IPS-18a (cell line): ENCODE measurements at regions not wholly inside any gene's neighbourhood (a gene's known extent, or its start where the extent isn't known, plus 50 kb on each side); places are given as distances from the start of the nearest gene placed in this dataset.

ENCODE experiments used
- H3K27ac ChIP-seq: one replicate; pipeline ENCODE4 v1.5.1; 2013; ENCODE audit warnings: low read length
- H3K27me3 ChIP-seq: one replicate; pipeline ENCODE4 v1.6.1; 2013; ENCODE audit warnings: mild to moderate bottlenecking, low read length; ENCODE audit not compliant: control insufficient read depth, insufficient read depth
- H3K36me3 ChIP-seq: one replicate; pipeline ENCODE4 v1.6.1; 2013; ENCODE audit warnings: low read depth, low read length; ENCODE audit not compliant: control insufficient read depth
- H3K4me1 ChIP-seq: one replicate; pipeline ENCODE4 v1.6.1; 2013; ENCODE audit warnings: low read depth, low read length; ENCODE audit not compliant: control insufficient read depth
- H3K4me3 ChIP-seq: one replicate; pipeline ENCODE4 v1.5.1; 2013; ENCODE audit warnings: low read length
- H3K9ac ChIP-seq: one replicate; pipeline ENCODE4 v1.6.1; 2013; ENCODE audit warnings: mild to moderate bottlenecking, low read length, moderate library complexity
- H3K9me3 ChIP-seq: one replicate; pipeline ENCODE4 v1.6.1; 2013; ENCODE audit warnings: low read depth, low read length; ENCODE audit not compliant: control insufficient read depth

DNA sequence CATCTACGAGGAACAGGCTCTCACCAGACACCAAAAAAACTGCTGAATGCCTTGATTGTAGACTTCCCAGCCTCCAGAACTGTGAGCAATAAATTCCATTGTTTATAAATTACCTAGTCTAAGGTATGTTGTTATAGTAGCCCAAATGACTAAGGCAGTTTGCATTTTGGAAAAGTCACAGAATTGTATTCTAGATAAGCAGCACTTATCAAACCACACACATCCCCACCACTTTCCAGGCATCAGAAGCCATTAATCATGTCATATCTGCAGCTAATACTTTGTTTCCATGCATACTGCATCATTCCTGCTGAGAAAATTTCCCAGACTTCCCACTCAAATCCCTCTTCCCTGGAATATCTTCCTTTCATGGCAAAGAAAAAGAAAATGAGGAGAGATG, 187.2 kb downstream of the INO80D start:
- H3K36me3 ChIP-seq = no peaks in the 10 kb centered on the region
- H3K27me3 ChIP-seq = no peaks in the 10 kb centered on the region
- H3K27ac ChIP-seq = no peak overlapping the region
- no peaks in the 10 kb centered on the region for H3K4me1 ChIP-seq
- H3K9ac ChIP-seq = no peak overlapping the region
- no peak overlapping the region for H3K4me3 ChIP-seq
- H3K9me3 ChIP-seq = no peaks in the 10 kb centered on the region

DNA sequence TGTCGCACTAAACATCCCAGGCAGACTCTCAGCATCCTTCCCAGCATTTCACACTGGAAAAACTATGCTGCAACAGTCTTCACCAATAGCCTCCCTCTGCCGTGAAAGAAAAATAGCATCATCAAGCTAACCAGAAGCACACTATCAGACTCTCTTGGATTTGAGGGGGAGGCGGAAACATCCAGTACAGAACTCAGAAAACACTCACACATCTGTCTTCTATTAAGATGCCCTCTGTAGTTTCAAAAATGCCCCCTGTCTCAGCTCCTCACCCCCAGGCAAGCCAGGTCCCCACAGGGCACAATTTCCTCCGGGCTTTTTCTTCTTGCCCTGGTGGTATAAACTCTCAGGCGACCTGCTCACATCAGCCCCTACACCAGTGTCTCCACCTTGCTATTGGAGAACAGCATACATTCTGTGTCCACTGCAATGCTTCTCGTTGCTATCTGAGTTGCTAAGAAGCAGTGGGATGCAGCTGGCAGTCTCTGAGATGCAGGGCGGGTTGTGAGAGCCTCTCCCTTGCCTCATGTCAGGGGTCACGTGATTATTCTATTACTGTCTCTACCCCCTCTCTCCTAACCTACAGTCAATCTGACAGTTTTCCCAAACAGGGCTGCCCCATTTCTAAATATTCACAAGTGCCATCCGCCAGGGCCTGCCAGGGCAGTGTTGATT, 189.9 kb downstream of the INO80D start:
- H3K9me3 ChIP-seq = no peaks in the 10 kb centered on the region
- no peaks in the 10 kb centered on the region for H3K4me1 ChIP-seq
- H3K4me3 ChIP-seq = no peak overlapping the region
- H3K9ac ChIP-seq = no peak overlapping the region
- H3K36me3 ChIP-seq = no peaks in the 10 kb centered on the region
- H3K27ac ChIP-seq = no peak overlapping the region
- no peaks in the 10 kb centered on the region for H3K27me3 ChIP-seq

DNA sequence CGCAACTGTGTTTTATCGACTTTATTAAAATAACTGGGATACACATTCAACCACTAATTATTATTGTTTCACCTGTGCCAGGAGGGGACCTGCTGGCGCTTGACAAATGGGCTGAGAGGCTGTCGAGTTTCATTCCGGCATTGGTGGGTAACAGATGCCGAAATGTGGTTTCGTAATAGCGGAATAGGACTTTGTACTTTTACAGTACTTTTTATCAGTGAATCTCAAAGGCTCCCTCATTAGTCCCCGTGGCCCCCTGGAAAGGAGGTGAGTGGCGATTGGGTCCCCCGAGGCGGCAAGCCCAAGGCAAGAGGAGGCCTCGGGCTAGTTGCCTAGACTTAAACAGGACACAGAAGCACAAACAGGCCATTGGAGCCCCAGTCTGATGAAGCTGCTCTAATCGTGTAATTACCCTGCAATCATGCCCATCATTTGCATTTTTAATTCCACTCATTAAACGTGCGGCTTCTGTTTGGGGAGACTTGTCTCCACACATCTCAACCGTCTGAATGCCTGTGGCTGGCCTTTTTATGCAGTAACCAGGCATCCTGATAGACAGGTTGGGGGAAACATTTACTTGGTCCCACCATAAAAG, 193.2 kb downstream of the INO80D start:
- Histone ChIP-seq H3K9me3 (no peaks in the 10 kb centered on the region), H3K36me3 (no peaks in the 10 kb centered on the region), H3K27ac (no peak overlapping the region), H3K27me3 (no peaks in the 10 kb centered on the region), H3K4me1 (no peaks in the 10 kb centered on the region), H3K9ac (no peak overlapping the region), H3K4me3 (no peak overlapping the region)

DNA sequence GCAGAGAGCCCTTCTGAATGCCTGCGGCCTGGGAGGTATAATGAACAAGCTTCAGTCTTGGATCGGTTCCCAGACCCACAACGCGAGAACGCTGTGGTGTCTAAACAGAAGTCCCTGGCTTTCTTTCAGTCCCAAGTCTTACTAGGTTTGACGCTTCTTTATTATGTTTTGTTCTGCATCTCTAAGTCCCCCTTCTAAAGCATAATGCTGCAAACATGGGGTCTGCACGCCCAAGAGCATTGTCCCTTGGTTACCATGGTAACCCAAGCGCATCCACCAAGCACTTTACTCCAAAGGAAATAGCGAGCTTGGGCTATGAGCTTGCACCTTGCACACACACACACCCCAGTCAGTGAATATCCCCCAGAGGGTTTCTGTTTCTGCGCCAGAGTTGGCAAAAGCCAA, 193.7 kb downstream of the INO80D start:
- no peak overlapping the region for H3K27ac ChIP-seq
- H3K4me3 ChIP-seq = no peak overlapping the region
- H3K27me3 ChIP-seq = no peaks in the 10 kb centered on the region
- no peaks in the 10 kb centered on the region for H3K36me3 ChIP-seq
- H3K4me1 ChIP-seq = no peaks in the 10 kb centered on the region
- H3K9me3 ChIP-seq = no peaks in the 10 kb centered on the region
- H3K9ac ChIP-seq = no peak overlapping the region

DNA sequence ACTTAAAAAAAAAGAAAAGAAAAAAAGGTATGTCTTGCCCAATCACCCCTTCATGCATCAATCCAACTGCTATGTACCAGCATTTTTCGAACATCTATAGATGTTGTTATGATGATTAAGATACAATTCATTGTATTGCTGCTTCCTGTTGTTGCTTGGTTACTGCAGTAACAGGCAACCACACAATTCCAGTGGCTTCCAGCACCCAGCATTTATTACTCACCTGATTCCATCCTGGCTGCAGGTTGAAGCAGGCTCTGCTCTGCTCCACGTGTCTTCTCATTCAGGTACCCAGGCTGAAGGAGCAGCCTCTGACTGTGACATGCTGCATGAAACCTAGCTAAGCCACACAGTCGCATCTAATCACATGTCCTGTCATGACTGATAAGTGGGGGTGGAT, 196.9 kb downstream of the INO80D start:
- no peak overlapping the region for H3K27ac ChIP-seq
- no peaks in the 10 kb centered on the region for H3K36me3 ChIP-seq
- H3K4me3 ChIP-seq = no peak overlapping the region
- H3K27me3 ChIP-seq = no peaks in the 10 kb centered on the region
- H3K4me1 ChIP-seq = no peaks in the 10 kb centered on the region
- H3K9ac ChIP-seq = no peak overlapping the region
- H3K9me3 ChIP-seq = no peaks in the 10 kb centered on the region

DNA sequence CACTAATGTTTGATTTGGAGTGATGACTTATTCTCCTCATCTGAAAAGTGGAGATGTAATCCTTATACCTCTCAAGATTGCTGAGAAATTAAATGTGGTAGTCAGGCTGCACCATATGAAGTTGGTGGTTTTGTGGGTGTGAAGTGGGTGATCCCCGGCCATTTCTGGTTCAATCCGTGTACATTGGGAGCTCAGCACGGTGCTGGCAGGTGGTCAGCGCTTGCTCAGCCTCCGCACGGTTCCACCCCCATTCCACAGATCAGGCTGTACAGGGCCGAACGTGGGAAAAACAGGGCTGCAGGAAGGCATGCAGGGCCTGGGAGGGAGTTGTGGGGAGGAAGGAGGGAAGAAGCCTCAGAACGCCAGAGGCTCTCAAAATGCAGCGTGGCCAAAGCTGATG, 198.3 kb downstream of the INO80D start:
- peaks cover 6% of the 10 kb centered on the region for H3K4me1 ChIP-seq
- H3K4me3 ChIP-seq = no peak overlapping the region
- H3K9ac ChIP-seq = no peak overlapping the region
- no peak overlapping the region for H3K27ac ChIP-seq
- no peaks in the 10 kb centered on the region for H3K9me3 ChIP-seq
- H3K27me3 ChIP-seq = no peaks in the 10 kb centered on the region
- no peaks in the 10 kb centered on the region for H3K36me3 ChIP-seq

DNA sequence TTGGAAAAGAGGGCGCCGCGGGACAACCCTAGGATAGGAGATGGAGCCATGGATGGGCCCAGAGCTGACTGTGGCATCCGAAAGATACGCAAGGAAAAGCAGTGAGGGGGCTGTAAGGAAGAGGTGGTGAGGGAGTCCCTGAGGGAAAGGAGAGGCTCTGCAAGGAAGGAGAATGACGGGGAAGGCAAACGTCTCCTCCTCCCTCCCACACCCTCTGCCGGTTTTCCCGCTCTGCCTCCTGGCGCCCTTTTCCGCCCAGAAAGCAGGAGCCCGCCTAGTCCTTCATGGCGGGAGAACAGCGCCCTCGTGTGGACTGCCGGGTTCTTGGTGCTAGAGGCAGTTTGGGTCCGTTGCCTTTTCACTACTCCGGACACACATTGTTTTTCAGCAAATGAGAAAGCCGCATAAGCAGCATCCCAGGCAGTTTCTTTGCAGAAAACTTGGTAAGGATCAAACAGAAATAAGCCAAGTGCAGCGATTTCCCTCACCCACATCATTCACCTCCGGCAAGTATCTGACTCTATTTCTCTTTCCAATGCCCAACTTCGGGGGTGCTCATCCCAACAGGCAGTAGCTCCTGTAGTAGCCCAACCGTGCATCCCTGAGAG, 200.4 kb downstream of the INO80D start:
- Histone ChIP-seq H3K9ac (no peak overlapping the region), H3K27ac (no peak overlapping the region), H3K4me1 (peaks cover 7% of the 10 kb centered on the region), H3K4me3 (no peak overlapping the region), H3K27me3 (no peaks in the 10 kb centered on the region), H3K9me3 (no peaks in the 10 kb centered on the region), H3K36me3 (no peaks in the 10 kb centered on the region)

DNA sequence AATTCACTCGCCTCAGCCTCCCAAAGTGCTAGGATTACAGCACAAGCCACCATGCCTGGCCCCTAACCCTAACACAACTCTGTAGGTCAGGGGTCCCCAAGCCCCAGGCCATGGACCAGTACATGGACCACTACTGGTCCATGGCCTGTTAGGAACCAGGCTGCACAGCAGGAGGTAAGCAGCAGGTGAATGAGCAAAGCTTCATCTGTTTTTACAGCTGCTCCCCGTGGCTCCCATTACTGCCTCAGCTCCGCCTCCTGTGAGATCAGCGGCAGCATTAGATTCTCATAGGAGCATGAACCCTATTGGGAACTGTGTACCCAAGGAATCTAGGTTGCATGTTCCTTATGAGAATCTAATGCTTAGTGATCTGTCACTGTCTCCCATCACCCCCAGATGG, 201.7 kb downstream of the NRP2 start:
- no peak overlapping the region for H3K9ac ChIP-seq
- H3K4me3 ChIP-seq = no peak overlapping the region
- no peak overlapping the region for H3K27ac ChIP-seq
- no peaks in the 10 kb centered on the region for H3K9me3 ChIP-seq
- H3K4me1 ChIP-seq = peaks cover 10% of the 10 kb centered on the region
- H3K36me3 ChIP-seq = no peaks in the 10 kb centered on the region
- no peaks in the 10 kb centered on the region for H3K27me3 ChIP-seq

DNA sequence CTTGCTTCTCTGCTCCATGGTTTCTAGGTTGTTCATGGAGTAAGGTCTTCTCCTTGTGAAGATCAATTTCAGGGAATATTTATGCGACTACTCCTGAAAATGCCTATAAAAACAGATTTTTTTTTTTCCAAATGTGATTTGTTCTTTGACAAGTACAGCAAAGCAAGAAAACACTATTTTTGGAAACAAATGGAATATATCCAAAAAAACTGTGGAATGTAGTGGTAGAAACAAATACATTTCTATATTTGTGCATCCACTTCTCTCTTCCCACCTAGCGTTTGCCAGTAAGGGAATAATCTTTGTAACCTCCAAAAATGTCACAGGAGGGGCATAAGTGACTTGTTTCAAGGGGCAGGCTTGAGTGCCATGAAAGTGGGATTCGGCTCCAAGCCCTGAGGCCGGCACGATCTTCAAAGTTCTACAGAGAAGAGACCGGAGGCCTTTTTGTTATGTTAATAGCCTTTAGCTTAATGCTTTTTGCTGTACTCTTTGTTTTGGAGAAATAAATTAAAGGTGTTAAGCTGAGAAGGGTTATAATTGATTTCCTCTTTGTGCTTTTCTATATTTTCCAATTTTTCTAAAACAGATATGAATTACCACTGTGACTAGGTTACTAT, 200.6 kb downstream of the NRP2 start:
- Histone ChIP-seq H3K27me3 (no peaks in the 10 kb centered on the region), H3K4me1 (peaks cover 10% of the 10 kb centered on the region), H3K9me3 (no peaks in the 10 kb centered on the region), H3K27ac (no peak overlapping the region), H3K9ac (no peak overlapping the region), H3K4me3 (no peak overlapping the region), H3K36me3 (no peaks in the 10 kb centered on the region)

DNA sequence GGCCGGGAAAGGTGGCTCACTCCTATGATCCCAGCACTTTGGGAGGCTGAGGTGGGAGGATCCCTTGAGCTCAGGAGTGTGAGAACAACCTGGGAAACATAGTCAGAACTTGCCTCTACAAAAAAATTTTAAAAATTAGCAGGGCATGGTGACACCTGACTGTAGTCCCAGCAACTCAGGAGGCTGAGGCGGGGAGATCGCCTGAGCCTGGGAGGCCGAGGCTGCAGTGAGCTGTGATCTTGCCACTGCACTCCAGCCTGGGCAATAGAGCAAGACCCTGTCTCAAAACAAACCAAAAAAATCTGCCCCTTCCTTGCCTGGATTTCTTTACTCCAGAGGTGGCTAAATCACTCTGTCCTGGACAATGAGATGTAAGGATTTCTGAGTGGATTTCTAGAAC, 197.7 kb downstream of the NRP2 start:
- no peak overlapping the region for H3K27ac ChIP-seq
- H3K4me3 ChIP-seq = no peak overlapping the region
- H3K9me3 ChIP-seq = no peaks in the 10 kb centered on the region
- H3K9ac ChIP-seq = no peak overlapping the region
- H3K36me3 ChIP-seq = no peaks in the 10 kb centered on the region
- H3K4me1 ChIP-seq = peaks cover 10% of the 10 kb centered on the region
- no peaks in the 10 kb centered on the region for H3K27me3 ChIP-seq

DNA sequence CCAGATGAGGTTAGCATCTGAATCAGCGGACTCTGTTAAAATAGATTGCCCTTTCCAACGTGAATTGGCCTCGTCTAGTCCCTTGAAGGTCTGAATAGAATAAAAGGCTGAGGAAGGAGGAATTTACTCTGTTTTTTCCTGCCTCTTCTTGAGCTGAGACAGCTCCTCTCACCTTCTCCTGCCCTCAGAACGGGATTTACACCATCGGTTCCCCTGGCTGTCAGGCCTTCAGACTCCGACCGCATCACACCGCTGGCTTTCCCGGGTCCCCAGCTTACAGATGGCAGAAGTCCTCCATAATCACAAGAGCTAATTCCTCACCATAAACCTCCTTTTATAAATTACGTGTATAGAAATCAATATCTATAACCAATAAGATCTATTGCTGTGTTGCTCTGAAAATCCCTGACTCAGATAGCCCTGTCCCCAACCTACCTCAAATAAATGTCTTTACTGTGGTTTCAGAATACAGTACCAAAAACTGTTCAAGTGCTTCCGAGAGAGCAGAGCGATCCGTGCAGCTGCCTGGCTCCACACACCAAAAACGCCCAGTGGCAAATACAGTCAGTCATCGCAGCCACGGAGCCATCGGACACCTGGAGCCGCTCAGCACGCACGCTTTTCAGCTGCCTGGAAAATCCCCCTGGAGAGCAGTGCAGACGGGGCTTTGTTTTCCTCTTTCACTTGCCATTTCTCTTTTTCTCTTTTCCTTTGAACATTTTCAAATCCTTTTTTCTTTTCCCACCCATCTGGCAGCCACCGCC, 196.9 kb downstream of the NRP2 start:
- H3K27me3 ChIP-seq = no peaks in the 10 kb centered on the region
- H3K4me3 ChIP-seq = no peak overlapping the region
- no peaks in the 10 kb centered on the region for H3K9me3 ChIP-seq

More for the DNA sequence above, 196.9 kb downstream of the NRP2 start:
- no peak overlapping the region for H3K9ac ChIP-seq
- no peak overlapping the region for H3K27ac ChIP-seq
- peaks cover 10% of the 10 kb centered on the region for H3K4me1 ChIP-seq
- H3K36me3 ChIP-seq = no peaks in the 10 kb centered on the region
